AG10803 (cell line): ENCODE measurements at regions not wholly inside any gene's neighbourhood (a gene's known extent, or its start where the extent isn't known, plus 50 kb on each side); places are given as distances from the start of the nearest gene placed in this dataset.
"Not testable (repeated sequence)": the region's sequence is repeated elsewhere in the genome, so short reads cannot be mapped to it uniquely, and the experiment has no call there.

ENCODE experiments used
- DNase-seq: peaks from one replicate; pipeline ENCODE4 v3.0.0; 2010; ENCODE audit warnings: low read depth
- H3K4me3 ChIP-seq: 2 replicates; pipeline ENCODE4 v1.5.1; 2011; ENCODE audit warnings: mild to moderate bottlenecking, low read length, control low read depth
- CTCF ChIP-seq: conservative IDR thresholded peaks from 2 replicates; pipeline ENCODE4 v1.5.1; 2011; ENCODE audit warnings: mild to moderate bottlenecking, low read length, control low read depth, inconsistent platforms

GRCh38 chr1:163628034-163628773, 306.4 kb downstream of the NUF2 start:
- TF ChIP-seq CTCF = no peak
- DNase-seq = no peak
- no peak overlapping the region for H3K4me3 ChIP-seq

- TF ChIP-seq CTCF = no peak
- DNase-seq = no peak
- no peak overlapping the region for H3K4me3 ChIP-seq
These were observed 310.5 kb downstream of the NUF2 start for GRCh38 chr1:163632269-163632668.

DNA sequence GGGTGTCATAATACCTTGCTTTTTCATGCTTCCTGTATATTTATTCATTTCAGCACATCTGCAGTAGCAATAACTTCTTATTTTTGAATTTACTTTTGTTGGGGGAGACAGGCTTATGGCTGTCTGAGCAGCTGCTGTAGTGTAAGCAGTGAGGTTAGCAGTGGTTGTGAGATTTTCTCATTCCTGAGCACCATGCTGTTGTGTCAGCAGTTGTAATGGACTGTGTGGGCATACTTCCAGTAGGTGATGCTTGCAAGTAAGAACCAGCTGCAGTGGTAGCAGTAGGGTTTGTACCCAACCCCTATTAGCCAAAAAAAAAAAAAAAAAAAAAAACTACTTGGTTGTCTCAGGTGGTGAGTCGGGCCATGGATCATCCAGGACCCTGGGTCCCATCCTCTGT, 311.6 kb downstream of the NUF2 start:
- DNase-seq = no peak
- H3K4me3 ChIP-seq = no peak overlapping the region
- no peak for TF ChIP-seq CTCF

DNA sequence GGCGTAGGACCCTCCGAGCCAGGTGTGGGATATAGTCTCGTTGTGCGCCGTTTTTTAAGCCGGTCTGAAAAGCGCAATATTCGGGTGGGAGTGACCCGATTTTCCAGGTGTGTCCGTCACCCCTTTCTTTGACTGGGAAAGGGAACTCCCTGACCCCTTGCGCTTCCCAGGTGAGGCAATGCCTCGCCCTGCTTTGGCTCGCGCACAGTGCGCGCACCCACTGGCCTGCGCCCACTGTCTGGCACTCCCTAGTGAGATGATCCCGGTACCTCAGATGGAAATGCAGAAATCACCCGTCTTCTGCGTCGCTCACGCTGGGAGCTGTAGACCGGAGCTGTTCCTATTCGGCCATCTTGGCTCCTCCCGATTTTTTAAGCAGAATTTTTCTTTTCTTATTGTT, 323.9 kb downstream of the NUF2 start:
- not testable (repeated sequence) for DNase-seq, H3K4me3 ChIP-seq

DNA sequence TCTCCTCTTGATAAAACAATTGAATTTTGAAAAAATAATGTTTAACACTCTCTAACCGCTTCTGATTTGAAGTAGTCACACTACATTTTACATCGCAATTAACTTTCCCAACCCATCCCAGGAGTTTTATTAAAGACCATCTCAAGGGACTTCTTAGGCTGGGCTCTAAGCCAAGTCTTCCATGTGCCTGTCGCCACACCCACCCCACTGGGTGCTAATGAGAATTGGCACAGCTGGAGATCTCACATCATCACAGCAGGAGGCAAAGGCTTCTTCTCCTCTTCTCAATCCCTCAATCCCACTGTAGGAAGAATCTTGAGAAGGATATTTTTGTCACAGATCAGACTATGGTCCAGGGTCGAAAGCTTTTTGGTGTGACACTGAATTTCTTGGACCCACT, 328.9 kb downstream of the NUF2 start:
- TF ChIP-seq CTCF = no peak
- no peak for DNase-seq
- no peak overlapping the region for H3K4me3 ChIP-seq

GRCh38 chr1:163652441-163652840, 330.7 kb downstream of the NUF2 start:
- TF ChIP-seq CTCF = no peak
- no peak for DNase-seq
- no peak overlapping the region for H3K4me3 ChIP-seq

DNA sequence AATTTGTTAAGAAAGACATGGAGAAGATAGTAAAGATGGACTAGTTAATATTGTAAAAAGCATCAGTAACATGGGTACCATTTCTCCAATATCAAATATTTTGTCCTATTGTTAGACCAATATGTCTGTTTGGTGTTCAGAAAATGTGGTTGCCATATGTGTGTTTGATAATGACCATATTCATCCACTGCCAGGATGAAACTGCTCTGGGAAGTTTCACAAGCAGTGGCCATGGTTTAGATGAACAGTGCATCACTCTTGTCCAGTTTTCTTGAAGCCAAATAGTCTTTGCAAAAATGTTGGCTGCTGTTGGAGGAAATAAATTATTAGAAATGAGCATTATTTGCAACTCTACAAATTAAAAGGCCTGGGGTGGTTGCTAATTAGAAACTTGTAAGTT, 333.8 kb downstream of the NUF2 start:
- DNase-seq = peak; percentile 79
- H3K4me3 ChIP-seq = no peak overlapping the region
- no peak for TF ChIP-seq CTCF
